ENCODE measurements at regions not wholly inside any gene's neighbourhood (a gene's known extent, or its start where the extent isn't known, plus 50 kb on each side); places are given as distances from the start of the nearest gene placed in this dataset.

DNA sequence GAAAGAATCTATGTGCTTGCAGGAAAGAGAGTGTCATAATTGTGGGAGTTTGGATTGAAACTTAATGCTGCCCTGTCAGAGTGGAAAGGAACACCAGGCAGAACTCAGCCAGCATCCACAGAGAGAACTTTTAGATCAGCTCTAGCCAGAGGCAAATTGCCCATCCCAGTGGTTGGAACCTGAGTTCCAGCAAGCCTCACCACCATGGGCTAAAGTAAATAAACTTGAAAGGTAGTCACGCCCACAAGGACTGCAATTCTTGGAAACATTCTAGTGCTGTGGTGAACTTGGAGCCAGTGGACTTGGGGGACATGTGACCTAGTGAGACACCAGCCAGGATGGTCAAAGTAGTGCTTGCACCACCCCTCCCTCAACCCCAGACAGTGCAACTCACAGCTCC lies 571.6 kb downstream of the LRRIQ3 start:
- TF ChIP-seq, protein P1, sequence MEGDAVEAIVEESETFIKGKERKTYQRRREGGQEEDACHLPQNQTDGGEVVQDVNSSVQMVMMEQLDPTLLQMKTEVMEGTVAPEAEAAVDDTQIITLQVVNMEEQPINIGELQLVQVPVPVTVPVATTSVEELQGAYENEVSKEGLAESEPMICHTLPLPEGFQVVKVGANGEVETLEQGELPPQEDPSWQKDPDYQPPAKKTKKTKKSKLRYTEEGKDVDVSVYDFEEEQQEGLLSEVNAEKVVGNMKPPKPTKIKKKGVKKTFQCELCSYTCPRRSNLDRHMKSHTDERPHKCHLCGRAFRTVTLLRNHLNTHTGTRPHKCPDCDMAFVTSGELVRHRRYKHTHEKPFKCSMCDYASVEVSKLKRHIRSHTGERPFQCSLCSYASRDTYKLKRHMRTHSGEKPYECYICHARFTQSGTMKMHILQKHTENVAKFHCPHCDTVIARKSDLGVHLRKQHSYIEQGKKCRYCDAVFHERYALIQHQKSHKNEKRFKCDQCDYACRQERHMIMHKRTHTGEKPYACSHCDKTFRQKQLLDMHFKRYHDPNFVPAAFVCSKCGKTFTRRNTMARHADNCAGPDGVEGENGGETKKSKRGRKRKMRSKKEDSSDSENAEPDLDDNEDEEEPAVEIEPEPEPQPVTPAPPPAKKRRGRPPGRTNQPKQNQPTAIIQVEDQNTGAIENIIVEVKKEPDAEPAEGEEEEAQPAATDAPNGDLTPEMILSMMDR (IDR thresholded peaks at IDR 0.05): no peak
- TF ChIP-seq FOSB (CRISPR knock-in tag; IDR thresholded peaks at IDR 0.05): no peak
- TF ChIP-seq EHMT2 (IDR thresholded peaks at IDR 0.05; ENCODE audit: low read depth): no peak
- no peak for TF ChIP-seq TP53 (CRISPR knock-in tag; IDR thresholded peaks at IDR 0.05)
- TF ChIP-seq, protein P2, sequence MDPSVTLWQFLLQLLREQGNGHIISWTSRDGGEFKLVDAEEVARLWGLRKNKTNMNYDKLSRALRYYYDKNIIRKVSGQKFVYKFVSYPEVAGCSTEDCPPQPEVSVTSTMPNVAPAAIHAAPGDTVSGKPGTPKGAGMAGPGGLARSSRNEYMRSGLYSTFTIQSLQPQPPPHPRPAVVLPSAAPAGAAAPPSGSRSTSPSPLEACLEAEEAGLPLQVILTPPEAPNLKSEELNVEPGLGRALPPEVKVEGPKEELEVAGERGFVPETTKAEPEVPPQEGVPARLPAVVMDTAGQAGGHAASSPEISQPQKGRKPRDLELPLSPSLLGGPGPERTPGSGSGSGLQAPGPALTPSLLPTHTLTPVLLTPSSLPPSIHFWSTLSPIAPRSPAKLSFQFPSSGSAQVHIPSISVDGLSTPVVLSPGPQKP (IDR thresholded peaks at IDR 0.05; ENCODE audit: low read depth, low read length): no peak
- TF ChIP-seq CBX8 (IDR thresholded peaks at IDR 0.05): no peak
- TF ChIP-seq, protein P3, sequence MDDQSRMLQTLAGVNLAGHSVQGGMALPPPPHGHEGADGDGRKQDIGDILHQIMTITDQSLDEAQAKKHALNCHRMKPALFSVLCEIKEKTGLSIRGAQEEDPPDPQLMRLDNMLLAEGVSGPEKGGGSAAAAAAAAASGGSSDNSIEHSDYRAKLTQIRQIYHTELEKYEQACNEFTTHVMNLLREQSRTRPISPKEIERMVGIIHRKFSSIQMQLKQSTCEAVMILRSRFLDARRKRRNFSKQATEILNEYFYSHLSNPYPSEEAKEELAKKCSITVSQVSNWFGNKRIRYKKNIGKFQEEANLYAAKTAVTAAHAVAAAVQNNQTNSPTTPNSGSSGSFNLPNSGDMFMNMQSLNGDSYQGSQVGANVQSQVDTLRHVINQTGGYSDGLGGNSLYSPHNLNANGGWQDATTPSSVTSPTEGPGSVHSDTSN (IDR thresholded peaks at IDR 0.05): no peak
- TF ChIP-seq ESRRA (IDR thresholded peaks at IDR 0.05; ENCODE audit: borderline replicate concordance, low read length): no peak
- POLR2A ChIA-PET: no interaction called here
- ATAC-seq: no peak
- no peak overlapping the region for H3K4me2 ChIP-seq
- no peak overlapping the region for H3K4me3 ChIP-seq
- H3K27ac ChIP-seq: no peak overlapping the region
- no peak for DNase-seq (ENCODE audit: low read depth in 1 of 2, low spot score in 1 of 2)
- no CpG with 5 or more reads among the region's 1 CpG for WGBS (ENCODE audit: missing lambda C conversion rate)
- no peaks in the 10 kb centered on the region for H3K4me1 ChIP-seq
- CTCF ChIA-PET: no interaction called here
- H3K9me3 ChIP-seq: no peaks in the 10 kb centered on the region
- FAIRE-seq: no peak

DNA sequence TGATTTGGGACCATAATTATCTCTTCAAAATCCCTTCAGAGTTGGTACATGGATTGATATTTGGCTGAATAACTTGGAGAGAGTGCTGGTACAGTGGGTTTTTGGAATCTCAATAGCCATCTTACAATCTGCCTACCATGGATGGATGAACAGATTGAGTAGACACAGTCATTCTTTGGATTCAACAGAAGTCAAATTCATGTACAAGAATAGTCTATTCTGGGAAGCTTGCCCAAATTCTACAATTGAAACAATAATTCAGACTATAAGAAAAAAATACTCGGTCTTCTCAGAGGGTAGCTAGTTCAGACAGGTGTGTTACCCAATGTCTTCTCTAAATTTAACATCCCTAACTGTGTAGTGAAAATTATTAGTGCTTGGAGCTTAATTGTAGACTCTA lies 574.0 kb downstream of the LRRIQ3 start:
- no peak for ATAC-seq
- FAIRE-seq: no peak
- Histone ChIP-seq H3K4me3 (no peak overlapping the region), H3K4me2 (no peak overlapping the region), H3K9me3 (no peaks in the 10 kb centered on the region), H3K27ac (no peak overlapping the region), H3K4me1 (no peaks in the 10 kb centered on the region)
- no peak for DNase-seq (ENCODE audit: low read depth in 1 of 2, low spot score in 1 of 2)
- WGBS (ENCODE audit: missing lambda C conversion rate): 0% methylated on average over 1 of the region's 1 CpG
- ChIA-PET POLR2A (no interaction called here), CTCF (no interaction called here)
- no peak for TF ChIP-seq JUN (IDR thresholded peaks at IDR 0.05)
- no peak for TF ChIP-seq EP300 (IDR thresholded peaks at IDR 0.05)
- no peak for TF ChIP-seq POLR2AphosphoS2 (conservative IDR thresholded peaks at IDR 0.05; ENCODE audit: low read length)
- no peak for TF ChIP-seq NR3C1 (IDR thresholded peaks at IDR 0.05)
- TF ChIP-seq HDAC2 (IDR thresholded peaks at IDR 0.05): no peak
- no peak for TF ChIP-seq TP53 (CRISPR knock-in tag; IDR thresholded peaks at IDR 0.05)
- TF ChIP-seq, protein P4, sequence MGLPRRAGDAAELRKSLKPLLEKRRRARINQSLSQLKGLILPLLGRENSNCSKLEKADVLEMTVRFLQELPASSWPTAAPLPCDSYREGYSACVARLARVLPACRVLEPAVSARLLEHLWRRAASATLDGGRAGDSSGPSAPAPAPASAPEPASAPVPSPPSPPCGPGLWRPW (IDR thresholded peaks at IDR 0.05): no peak
- no peak for TF ChIP-seq REST (IDR thresholded peaks at IDR 0.05)
- TF ChIP-seq PHF8 (IDR thresholded peaks at IDR 0.05; ENCODE audit: borderline replicate concordance, low read depth): no peak
- no peak for TF ChIP-seq SREBF2 (IDR thresholded peaks at IDR 0.05)
- TF ChIP-seq ESRRA (IDR thresholded peaks at IDR 0.05; ENCODE audit: borderline replicate concordance, low read length): no peak
- TF ChIP-seq MAZ (IDR thresholded peaks at IDR 0.05; ENCODE audit: borderline replicate concordance, low read depth, low read length): no peak
- no peak for TF ChIP-seq HOXB13 (CRISPR knock-in tag; IDR thresholded peaks at IDR 0.05; ENCODE audit: low read depth)
- no peak for TF ChIP-seq CEBPB (IDR thresholded peaks at IDR 0.05)
- no peak for TF ChIP-seq MAFK (IDR thresholded peaks at IDR 0.05; ENCODE audit: partially characterized antibody)
- TF ChIP-seq JUNB (IDR thresholded peaks at IDR 0.05): no peak
- TF ChIP-seq GATA3 (IDR thresholded peaks at IDR 0.05; ENCODE audit: borderline replicate concordance): no peak
- TF ChIP-seq ZFP36 (IDR thresholded peaks at IDR 0.05; ENCODE audit: borderline replicate concordance, partially characterized antibody): no peak
- TF ChIP-seq HOXA7 (CRISPR knock-in tag; IDR thresholded peaks at IDR 0.05): no peak
